C4-2B (cell line): ENCODE measurements at regions not wholly inside any gene's neighbourhood (a gene's known extent, or its start where the extent isn't known, plus 50 kb on each side); places are given as distances from the start of the nearest gene placed in this dataset.

Experiments
- CTCF ChIP-seq: fragments of 450-650 bp; conservative IDR thresholded peaks from 2 replicates; pipeline ENCODE4 v1.5.1; 2017; ENCODE audit warnings: mild to moderate bottlenecking
- ZFX ChIP-seq: fragments of 450-650 bp; IDR thresholded peaks from 2 replicates; pipeline ENCODE4 v1.6.1; 2017

- TF ChIP-seq CTCF (no peak), ZFX (no peak)
These were observed 269.4 kb upstream of the ALG10 start for GRCh38 chr12:33752854-33753253.
